OCI-LY7 (cell line): ENCODE measurements at regions not wholly inside any gene's neighbourhood (a gene's known extent, or its start where the extent isn't known, plus 50 kb on each side); places are given as distances from the start of the nearest gene placed in this dataset.

Experiments
- BruUV-seq: library from RNA; stranded (reverse); fragments of 400-500 nt; replicated peaks from 2 replicates; lab custom pipeline; 2021; lab: Mats Ljungman, UMichigan
- CTCF ChIA-PET: fragments of 300-600 bp; sonication (Branson Sonifier 250); formaldehyde crosslinking; loops from one replicate; lab custom pipeline; 2022; ENCODE audit warnings: antibody characterized with exemption; ENCODE audit not compliant: unreplicated experiment; lab: Charles Lee
- POLR2A ChIA-PET: fragments of 300-600 bp; sonication (Branson Sonifier 250); formaldehyde crosslinking; loops from one replicate; lab custom pipeline; 2022; ENCODE audit warnings: antibody characterized with exemption; lab: Charles Lee
- DNase-seq: peaks from one replicate; pipeline ENCODE4 v3.0.0-alpha.2; 2015; ENCODE audit warnings: low spot score
- H2AFZ ChIP-seq: fragments of 200-600 bp; sonication (generic), shearing (Covaris generic); 2 replicates; pipeline ENCODE4 v1.6.1; 2014; ENCODE audit warnings: mild to moderate bottlenecking, antibody characterized with exemption, low read length, moderate library complexity
- H3K27ac ChIP-seq: fragments of 200-600 bp; sonication (generic); 2 replicates; pipeline ENCODE4 v1.5.1; 2014; ENCODE audit warnings: mixed run types, low read depth, mild to moderate bottlenecking, moderate library complexity, low read length, inconsistent platforms; ENCODE audit not compliant: poor library complexity, severe bottlenecking
- H3K36me3 ChIP-seq: fragments of 200-600 bp; sonication (generic); 2 replicates; pipeline ENCODE4 v1.6.1; 2014; ENCODE audit warnings: mild to moderate bottlenecking, antibody characterized with exemption, low read length, moderate library complexity, mixed read lengths; ENCODE audit not compliant: insufficient read depth
- H3K4me1 ChIP-seq: fragments of 200-600 bp; sonication (generic); 2 replicates; pipeline ENCODE4 v1.5.1; 2014; ENCODE audit warnings: mild to moderate bottlenecking, low read length; ENCODE audit not compliant: insufficient read depth, poor library complexity, severe bottlenecking
- H3K4me2 ChIP-seq: fragments of 200-600 bp; sonication (generic); 2 replicates; pipeline ENCODE4 v1.6.1; 2014; ENCODE audit warnings: mild to moderate bottlenecking, low read length
- H3K4me3 ChIP-seq: fragments of 200-600 bp; sonication (generic); 2 replicates; pipeline ENCODE4 v1.5.1; 2014; ENCODE audit warnings: mild to moderate bottlenecking, low read depth, low read length; ENCODE audit not compliant: poor library complexity, severe bottlenecking
- H3K79me2 ChIP-seq: fragments of 200-600 bp; sonication (generic); 2 replicates; pipeline ENCODE4 v1.6.1; 2016; ENCODE audit warnings: low read depth, mild to moderate bottlenecking, low read length, moderate library complexity, mixed read lengths; ENCODE audit not compliant: insufficient read depth
- H3K9me2 ChIP-seq: fragments of 200-600 bp; sonication (generic); 2 replicates; pipeline ENCODE4 v1.6.1; 2016; ENCODE audit warnings: mild to moderate bottlenecking, low read length, mixed read lengths; ENCODE audit not compliant: insufficient read depth
- H3K9me3 ChIP-seq: fragments of 200-600 bp; sonication (generic); 2 replicates; pipeline ENCODE4 v1.6.1; 2014; ENCODE audit warnings: mild to moderate bottlenecking, mixed run types, low read length, mixed read lengths
- H4K20me1 ChIP-seq: fragments of 200-600 bp; sonication (generic); 2 replicates; pipeline ENCODE4 v1.6.1; 2014; ENCODE audit warnings: mild to moderate bottlenecking, antibody characterized with exemption, low read length, moderate library complexity, mixed read lengths; ENCODE audit not compliant: insufficient read depth
- CTCF ChIP-seq: fragments of 200-600 bp; sonication (generic); conservative IDR thresholded peaks from 2 replicates; pipeline ENCODE4 v1.5.1; 2014; ENCODE audit warnings: mild to moderate bottlenecking, antibody characterized with exemption, low read length, moderate library complexity, mixed read lengths
- EZH2phosphoT487 ChIP-seq: fragments of 200-600 bp; sonication (generic); IDR thresholded peaks from 2 replicates; pipeline ENCODE4 v1.6.1; 2018; ENCODE audit warnings: low read depth, borderline replicate concordance, mild to moderate bottlenecking, mixed run types, antibody characterized with exemption, low read length, moderate library complexity, mixed read lengths
- intact Hi-C: fragments of 100-400 bp; cut with micrococcal nuclease; formaldehyde crosslinking; loops from one replicate; pipeline ENCODE4 v1.10.0; 2022; ENCODE audit not compliant: unreplicated experiment

DNA sequence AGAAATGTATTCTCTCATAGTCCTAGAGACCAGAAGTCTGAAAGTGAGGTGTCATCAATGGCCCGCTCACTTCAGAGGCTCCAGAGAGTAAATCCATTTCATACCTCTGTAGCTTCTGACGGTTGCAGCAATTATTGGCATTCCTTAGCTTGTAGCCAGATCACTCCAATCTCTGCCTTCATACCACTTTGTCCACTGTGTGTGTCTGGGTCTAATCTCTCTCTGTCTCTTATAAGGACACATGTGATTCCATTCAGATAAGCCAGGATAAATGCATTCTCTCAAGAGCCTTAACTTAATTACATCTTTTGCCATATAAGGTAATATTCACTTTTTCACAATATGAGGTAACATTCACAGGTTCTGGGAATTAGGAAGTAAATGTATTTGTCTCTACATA lies 365.7 kb downstream of the GXYLT1 start:
- H3K9me3 ChIP-seq, result no peaks in the 10 kb centered on the region
- no peaks in the 10 kb centered on the region for H3K9me2 ChIP-seq
- POLR2A ChIA-PET, result no interaction called here
- no peaks in the 10 kb centered on the region for H3K36me3 ChIP-seq
- DNase-seq, result no peak
- H3K79me2 ChIP-seq, result no peaks in the 10 kb centered on the region
- no peak overlapping the region for H3K27ac ChIP-seq
- intact Hi-C loops, result no loop called here
- TF ChIP-seq CTCF (no peak), EZH2phosphoT487 (no peak)
- H4K20me1 ChIP-seq, result no peaks in the 10 kb centered on the region
- no peak overlapping the region for H3K4me3 ChIP-seq
- no peaks in the 10 kb centered on the region for H3K4me1 ChIP-seq
- BruUV-seq, result no TSS peak
- H2AFZ ChIP-seq, result no peak overlapping the region
- CTCF ChIA-PET, result no interaction called here
- H3K4me2 ChIP-seq, result no peak overlapping the region

DNA sequence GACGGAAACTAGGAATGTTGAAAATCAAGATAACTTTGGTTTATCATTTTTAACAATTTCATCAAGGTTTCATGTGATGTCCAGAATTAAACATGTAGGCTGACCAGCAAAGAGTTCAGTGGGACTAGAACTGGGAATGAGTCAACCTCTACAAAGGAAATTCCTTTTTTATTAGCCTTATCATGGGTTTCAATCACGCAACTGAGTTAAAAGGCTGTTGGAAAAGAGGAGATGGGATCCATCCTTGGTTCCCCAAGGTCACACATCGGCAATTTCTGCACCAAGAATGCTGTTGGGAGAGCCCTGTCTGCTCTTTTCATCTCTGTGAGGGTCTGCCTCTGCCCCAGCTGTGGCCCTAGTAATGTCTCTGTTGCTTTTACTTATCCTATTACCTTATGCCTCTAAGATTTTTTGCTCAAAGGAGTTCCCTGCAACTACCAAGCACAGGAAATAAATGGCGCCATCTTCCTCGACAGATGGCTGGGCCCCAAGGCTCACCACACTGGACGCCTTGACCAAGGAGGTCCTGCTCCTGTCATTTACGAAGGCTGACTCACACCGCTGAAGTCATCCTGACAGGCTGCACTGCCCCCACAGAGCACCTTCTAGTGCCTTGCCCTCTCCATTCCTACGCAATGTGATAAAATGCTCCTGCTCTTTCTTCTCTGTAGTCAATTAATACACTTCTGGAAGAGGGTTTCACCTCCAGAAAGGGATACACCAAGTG lies 367.4 kb downstream of the GXYLT1 start:
- Histone ChIP-seq H4K20me1 (no peaks in the 10 kb centered on the region), H3K4me1 (no peaks in the 10 kb centered on the region), H3K4me2 (no peak overlapping the region), H3K4me3 (no peak overlapping the region), H3K9me2 (no peaks in the 10 kb centered on the region), H3K36me3 (no peaks in the 10 kb centered on the region), H3K27ac (no peak overlapping the region), H3K9me3 (peaks cover 4% of the 10 kb centered on the region; the same call in 1 of the 2 replicates), H3K79me2 (no peaks in the 10 kb centered on the region), H2AFZ (no peak overlapping the region)
- no peak for TF ChIP-seq CTCF
- BruUV-seq, result no TSS peak
- intact Hi-C loops, result no loop called here
- POLR2A ChIA-PET, result interaction anchor here (0.8 kb wide), 1 partner anchor 115 kb away, joined by 3 read pairs; no protein-coding TSS in a partner anchor
- DNase-seq, result no peak
- CTCF ChIA-PET, result no interaction called here

DNA sequence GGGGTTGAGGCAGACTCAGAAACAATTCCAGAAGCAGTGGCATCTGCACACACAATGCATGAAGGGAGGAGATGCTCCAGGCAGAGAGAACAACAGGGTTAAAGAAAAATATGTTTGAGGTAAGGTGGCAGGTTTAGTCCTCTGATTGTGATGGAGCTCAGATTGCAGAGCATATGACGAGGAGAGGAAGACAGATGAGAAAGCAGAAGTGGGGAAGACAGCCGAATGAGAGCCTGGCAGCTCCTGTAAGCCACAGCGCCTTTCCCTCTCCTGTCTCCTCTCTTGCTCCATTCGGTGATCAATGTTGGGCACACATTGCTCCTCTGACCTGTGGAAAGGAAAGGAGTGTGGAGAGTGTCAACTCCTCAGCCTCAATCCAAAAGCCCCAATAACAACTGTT lies 372.2 kb downstream of the GXYLT1 start:
- H3K4me2 ChIP-seq, result no peak overlapping the region
- ChIA-PET POLR2A (no interaction called here), CTCF (no interaction called here)
- no peaks in the 10 kb centered on the region for H4K20me1 ChIP-seq
- no peak overlapping the region for H2AFZ ChIP-seq
- no peaks in the 10 kb centered on the region for H3K79me2 ChIP-seq
- no peak for DNase-seq
- BruUV-seq, result no TSS peak
- H3K36me3 ChIP-seq, result no peaks in the 10 kb centered on the region
- H3K9me2 ChIP-seq, result no peaks in the 10 kb centered on the region
- intact Hi-C loops, result no loop called here
- H3K27ac ChIP-seq, result no peak overlapping the region
- TF ChIP-seq CTCF (no peak), EZH2phosphoT487 (no peak)
- H3K4me3 ChIP-seq, result no peak overlapping the region
- peaks cover 4% of the 10 kb centered on the region; the same call in 1 of the 2 replicates for H3K9me3 ChIP-seq
- no peaks in the 10 kb centered on the region for H3K4me1 ChIP-seq
